GM12878 (cell line): ENCODE measurements at regions not wholly inside any gene's neighbourhood (a gene's known extent, or its start where the extent isn't known, plus 50 kb on each side); places are given as distances from the start of the nearest gene placed in this dataset.

Experiments
- ATAC-seq: fragments of 200-7000 bp; cut with Tn5 transposase; 3 replicates; pipeline ENCODE4 v1.9.1; 2020; ENCODE audit warnings: mild to moderate bottlenecking, moderate library complexity
- BruUV-seq: library from RNA; stranded (reverse); fragments of 400-500 nt; replicated peaks from 2 replicates; lab custom pipeline; 2021; lab: Mats Ljungman, UMichigan
- CTCF ChIA-PET: fragments of 300-600 bp; sonication (Branson Sonifier 250); formaldehyde crosslinking; extraction: SDS; loops from one replicate; lab custom pipeline; 2021; ENCODE audit warnings: inconsistent platforms; lab: Yijun Ruan, JAX
- POLR2A ChIA-PET: fragments of 350-600 bp; formaldehyde crosslinking; extraction: SDS; loops from one replicate; lab custom pipeline; 2021; ENCODE audit warnings: inconsistent platforms; lab: Charles Lee
- RAD21 ChIA-PET: fragments of 300-600 bp; sonication (Branson Sonifier 250); formaldehyde crosslinking; loops from one replicate; lab custom pipeline; 2023; ENCODE audit warnings: antibody characterized with exemption; ENCODE audit not compliant: unreplicated experiment; lab: Charles Lee
- SMC1A ChIA-PET: fragments of 300-600 bp; sonication (Branson Sonifier 250); formaldehyde crosslinking; loops from one replicate; lab custom pipeline; 2023; ENCODE audit not compliant: unreplicated experiment, uncharacterized antibody; lab: Charles Lee
- DNase-seq: peaks from one replicate; pipeline ENCODE4 v3.0.0-alpha.2; 2011; ENCODE audit warnings: low read depth, low spot score
- FAIRE-seq: peaks from 3 replicates; lab custom pipeline; 2011; peaks lifted over from hg19 to GRCh38; lab: Jason Lieb, UNC
- H2AFZ ChIP-seq: 2 replicates; pipeline ENCODE4 v1.6.0; 2011; ENCODE audit warnings: low read depth, low read length, control low read depth; ENCODE audit not compliant: control insufficient read depth
- H3K27ac ChIP-seq: 2 replicates; pipeline ENCODE4 v1.5.1; 2011; ENCODE audit warnings: control low read depth; ENCODE audit not compliant: control insufficient read depth, insufficient read depth
- H3K27me3 ChIP-seq, 2 experiments: replicated peaks in 1 of 2; 2 replicates each; pipeline versions ENCODE4 v1.6.0 to v1.6.1; 2011; ENCODE audit warnings: low read length in 1 of 2; ENCODE audit not compliant: control insufficient read depth in 2 of 2, insufficient read depth in 2 of 2
- H3K36me3 ChIP-seq, 2 experiments: 2 replicates each; pipeline ENCODE4 v1.5.1; 2011; ENCODE audit warnings: low read length in 1 of 2; ENCODE audit not compliant: control insufficient read depth in 2 of 2, insufficient read depth in 2 of 2
- H3K4me1 ChIP-seq: 2 replicates; pipeline ENCODE4 v1.6.1; 2011; ENCODE audit warnings: mild to moderate bottlenecking, low read length, moderate library complexity, mixed read lengths; ENCODE audit not compliant: control insufficient read depth, insufficient read depth
- H3K4me2 ChIP-seq: 2 replicates; pipeline ENCODE4 v1.6.0; 2011; ENCODE audit warnings: control low read depth; ENCODE audit not compliant: control insufficient read depth, insufficient read depth
- H3K4me3 ChIP-seq: fragments of 200-600 bp; sonication (generic); 2 replicates; pipeline ENCODE4 v1.5.1; 2016
- H3K79me2 ChIP-seq: 2 replicates; pipeline ENCODE4 v1.6.0; 2011; ENCODE audit warnings: low read length; ENCODE audit not compliant: control insufficient read depth, insufficient read depth
- H3K9ac ChIP-seq: 2 replicates; pipeline ENCODE4 v1.8.0; 2011; ENCODE audit warnings: low read length, control low read depth, mixed read lengths; ENCODE audit not compliant: control insufficient read depth, insufficient read depth
- H3K9me3 ChIP-seq: replicated peaks from 3 replicates; pipeline ENCODE4 v1.5.1; 2011; ENCODE audit warnings: mild to moderate bottlenecking, low read length; ENCODE audit not compliant: control insufficient read depth, insufficient read depth
- H4K20me1 ChIP-seq: 2 replicates; pipeline ENCODE4 v1.6.0; 2011; ENCODE audit not compliant: control insufficient read depth, insufficient read depth
- BMI1 ChIP-seq: fragments of 450-650 bp; IDR thresholded peaks from 2 replicates; pipeline ENCODE4 v1.6.1; 2016; ENCODE audit warnings: mild to moderate bottlenecking, moderate library complexity, borderline replicate concordance
- CBX5 ChIP-seq: sonication (generic); IDR thresholded peaks from 2 replicates; pipeline ENCODE4 v1.6.1; 2016; ENCODE audit warnings: low read depth, moderate library complexity, mild to moderate bottlenecking, inconsistent platforms
- ESRRA ChIP-seq: IDR thresholded peaks from 2 replicates; pipeline ENCODE4 v1.6.1; 2012; ENCODE audit warnings: mild to moderate bottlenecking, low read length, improper control_type of control experiment
- GABPA ChIP-seq: IDR thresholded peaks from 2 replicates; pipeline ENCODE4 v1.6.1; 2014; ENCODE audit warnings: antibody characterized with exemption, low read depth, mild to moderate bottlenecking, inconsistent platforms
- IKZF2 ChIP-seq, 2 experiments: fragments of 450-650 bp; IDR thresholded peaks; 2 replicates each; pipeline ENCODE4 v1.6.1; 2017; ENCODE audit warnings: mild to moderate bottlenecking in 2 of 2, moderate library complexity in 2 of 2
- JUNB ChIP-seq: IDR thresholded peaks from 2 replicates; pipeline ENCODE4 v1.6.1; 2016; ENCODE audit warnings: antibody characterized with exemption, mild to moderate bottlenecking
- MEF2A ChIP-seq: IDR thresholded peaks from 2 replicates; pipeline ENCODE4 v1.6.1; 2011; ENCODE audit warnings: low read depth, mild to moderate bottlenecking, low read length, moderate library complexity; ENCODE audit not compliant: insufficient read depth
- MXI1 ChIP-seq: fragments of 150-350 bp; IDR thresholded peaks from 2 replicates; pipeline ENCODE4 v1.6.1; 2011; ENCODE audit warnings: low read depth, mild to moderate bottlenecking, inconsistent platforms, low read length, improper control_type of control experiment
- POLR2AphosphoS2 ChIP-seq: IDR thresholded peaks from 2 replicates; pipeline ENCODE4 v1.6.1; 2011; ENCODE audit warnings: low read depth, mild to moderate bottlenecking, low read length, improper control_type of control experiment, moderate library complexity
- RUNX3 ChIP-seq: IDR thresholded peaks from 2 replicates; pipeline ENCODE4 v1.6.1; 2012; ENCODE audit warnings: low read length, inconsistent platforms
- TCF12 ChIP-seq: IDR thresholded peaks from 2 replicates; pipeline ENCODE4 v1.6.1; 2011; ENCODE audit warnings: low read depth, mild to moderate bottlenecking, low read length
- ZNF217 ChIP-seq: fragments of 450-650 bp; IDR thresholded peaks from 2 replicates; pipeline ENCODE4 v1.6.1; 2017; ENCODE audit warnings: antibody characterized with exemption, mild to moderate bottlenecking
- WGBS: methylation state at CpG from one replicate; pipeline ENCODE4 v1.1.6; 2016; ENCODE audit warnings: low lambda C conversion rate; ENCODE audit not compliant: insufficient replicate concordance, insufficient coverage; ENCODE audit errors: missing lambda C conversion rate; 5-methylcytosine and 5-hydroxymethylcytosine counted together
- in situ Hi-C: fragments of 300-500 bp; cut with MboI; formaldehyde crosslinking; loops from 9 replicates; pipeline ENCODE4 v1.14.3; 2018; ENCODE audit warnings: mixed read lengths
- intact Hi-C: fragments of 100-400 bp; cut with micrococcal nuclease; formaldehyde crosslinking; loops from one replicate; pipeline ENCODE4 v1.14.2; 2022; ENCODE audit not compliant: unreplicated experiment
- TF ChIP-seq, protein P1 (sequence below): IDR thresholded peaks from 2 replicates; pipeline ENCODE4 v1.6.1; 2011; ENCODE audit warnings: low read depth, mild to moderate bottlenecking, low read length, moderate library complexity, borderline replicate concordance; ENCODE audit errors: extremely low read depth

DNA sequence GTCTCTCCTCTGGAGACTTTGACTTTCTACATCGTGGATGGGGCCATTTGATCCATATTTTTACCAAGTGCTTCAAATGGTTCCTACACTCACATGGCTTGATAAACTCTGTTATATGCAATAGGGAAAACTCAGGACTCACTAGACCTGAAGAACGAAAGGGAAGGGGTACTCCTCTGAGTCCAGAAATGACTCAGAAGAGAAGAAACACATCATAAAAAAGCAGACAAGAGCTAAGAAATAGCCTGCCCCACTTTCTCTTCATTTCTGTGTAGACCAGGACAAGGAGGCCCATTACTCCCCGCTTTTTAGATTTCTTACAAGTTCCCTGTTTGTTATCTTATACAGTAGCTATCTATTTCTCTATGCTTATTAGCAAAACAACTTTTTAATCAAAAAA is 369.8 kb upstream of the ARID1B start:
- Histone ChIP-seq H3K9ac (no peak overlapping the region), H3K79me2 (no peaks in the 10 kb centered on the region), H3K4me2 (no peak overlapping the region), H3K27me3 (peaks cover 0 to 2% of the 10 kb centered on the region in 2 experiments; a peak in 1 of 4 replicates), H3K4me1 (no peaks in the 10 kb centered on the region), H3K4me3 (no peak overlapping the region), H3K36me3 (no peaks in the 10 kb centered on the region), H3K9me3 (peaks cover under 1% of the 10 kb centered on the region; the same call in 1 of the 3 replicates), H2AFZ (no peak overlapping the region), H4K20me1 (no peaks in the 10 kb centered on the region), H3K27ac (no peak overlapping the region)
- ChIA-PET RAD21 (no interaction called here), POLR2A (no interaction called here), SMC1A (no interaction called here), CTCF (no interaction called here)
- no TSS peak for BruUV-seq
- no peak for DNase-seq
- TF ChIP-seq JUNB (peak; percentile 43), MXI1 (no peak), MEF2A (no peak)
- in situ Hi-C loops: no loop called here
- no peak for ATAC-seq
- intact Hi-C loops: no loop called here
- no peak for FAIRE-seq
- 38% methylated on average over 3 of the region's 3 CpGs for whole genome bisulfite sequencing

DNA sequence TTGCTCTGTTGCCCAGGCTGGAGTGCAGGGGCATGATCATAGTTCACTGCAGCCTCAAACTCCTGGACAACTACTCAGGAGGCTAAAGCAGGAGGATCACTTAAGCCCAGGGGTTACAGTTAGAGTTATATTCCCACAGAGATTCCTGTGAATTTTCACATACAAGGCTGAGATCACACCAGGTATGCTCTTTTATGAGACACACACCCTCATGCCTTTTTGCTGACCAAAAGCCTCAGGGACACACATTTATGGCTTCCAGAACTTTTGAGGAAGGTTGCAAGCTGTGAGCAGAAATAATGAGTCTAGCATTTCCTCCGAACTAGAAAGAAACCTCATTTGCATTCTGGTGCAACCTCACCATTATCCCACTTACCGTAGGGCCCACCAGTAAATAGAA is 370.5 kb upstream of the ARID1B start:
- ChIA-PET POLR2A (no interaction called here), CTCF (no interaction called here), RAD21 (no interaction called here)
- no peaks in the 10 kb centered on the region for H3K36me3 ChIP-seq
- BruUV-seq: no TSS peak
- H3K79me2 ChIP-seq: no peaks in the 10 kb centered on the region
- no peak overlapping the region for H3K4me2 ChIP-seq
- no peak overlapping the region for H2AFZ ChIP-seq
- no peak overlapping the region for H3K9ac ChIP-seq
- no peak for DNase-seq
- H3K4me3 ChIP-seq: no peak overlapping the region
- H3K9me3 ChIP-seq: peaks cover 7% of the 10 kb centered on the region; the same call in 2 of the 3 replicates
- peaks cover 0 to 2% of the 10 kb centered on the region in 2 experiments; a peak in 1 of 4 replicates for H3K27me3 ChIP-seq
- no peak for ATAC-seq
- no peak for FAIRE-seq
- TF ChIP-seq TCF12 (no peak), IKZF2 (IDR thresholded peaks at IDR 0.05) (no peak), RUNX3 (no peak), ESRRA (no peak), POLR2AphosphoS2 (no peak), CBX5 (no peak), GABPA (no peak), BMI1 (no peak), ZNF217 (no peak)
- TF ChIP-seq, protein P1, sequence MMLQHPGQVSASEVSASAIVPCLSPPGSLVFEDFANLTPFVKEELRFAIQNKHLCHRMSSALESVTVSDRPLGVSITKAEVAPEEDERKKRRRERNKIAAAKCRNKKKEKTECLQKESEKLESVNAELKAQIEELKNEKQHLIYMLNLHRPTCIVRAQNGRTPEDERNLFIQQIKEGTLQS: no peak
- TF ChIP-seq, all 136 proteins: peak for 0
- WGBS: 41% methylated on average over 2 of the region's 2 CpGs
- no peak overlapping the region for H3K27ac ChIP-seq
- H3K4me1 ChIP-seq: no peaks in the 10 kb centered on the region
- SMC1A ChIA-PET: no interaction called here
- intact Hi-C loops (no loop called here), in situ Hi-C loops (no loop called here)
- H4K20me1 ChIP-seq: no peaks in the 10 kb centered on the region
